Tibial nerve (tissue), 4 donors: ENCODE measurements at regions not wholly inside any gene's neighbourhood (a gene's known extent, or its start where the extent isn't known, plus 50 kb on each side); places are given as distances from the start of the nearest gene placed in this dataset.

Source experiments
- DNase-seq, 2 donors: peaks; one replicate each; pipeline ENCODE4 v3.0.0-alpha.2; 2019; ENCODE audit warnings: low spot score in 2 of 2
- H3K27ac ChIP-seq, 4 donors: fragments of 200-600 bp; sonication (generic) in 3 of 4; one replicate each; pipeline ENCODE4 v1.5.1; 2017 to 2019; ENCODE audit warnings: mild to moderate bottlenecking in 1 of 4
- H3K27me3 ChIP-seq, 2 donors: fragments of 200-600 bp; sonication (generic) in 1 of 2; one replicate each; pipeline versions ENCODE4 v1.5.1 to v1.6.0; 2017 to 2019
- H3K36me3 ChIP-seq, 3 donors: fragments of 200-600 bp; sonication (generic); one replicate each; pipeline ENCODE4 v1.5.1; 2018 to 2019
- H3K4me1 ChIP-seq, 4 donors: fragments of 200-600 bp; sonication (generic) in 3 of 4; one replicate each; pipeline ENCODE4 v1.5.1; 2017 to 2019
- H3K4me3 ChIP-seq, 4 donors: fragments of 200-600 bp; sonication (generic) in 3 of 4; one replicate each; pipeline ENCODE4 v1.5.1; 2017 to 2019; ENCODE audit warnings: mild to moderate bottlenecking in 1 of 4, moderate library complexity in 1 of 4
- H3K9me3 ChIP-seq, 4 donors: fragments of 200-600 bp; sonication (generic) in 3 of 4; one replicate each; pipeline ENCODE4 v1.5.1; 2017 to 2019
- EP300 ChIP-seq, 2 donors: sonication (generic); formaldehyde crosslinking; IDR thresholded peaks; one replicate each; pipeline ENCODE4 v1.6.1; 2017; ENCODE audit warnings: antibody characterized with exemption in 2 of 2, mild to moderate bottlenecking in 1 of 2
- POLR2A ChIP-seq, 2 donors: fragments of 450-650 bp; IDR thresholded peaks; one replicate each; pipeline ENCODE4 v1.6.1; 2017; ENCODE audit warnings: antibody characterized with exemption in 2 of 2, mild to moderate bottlenecking in 2 of 2, moderate library complexity in 2 of 2
- WGBS, 2 donors: methylation state at CpG; one replicate each; pipeline ENCODE4 v1.1.5; 2018; 5-methylcytosine and 5-hydroxymethylcytosine counted together
- TF ChIP-seq, protein P1 (sequence below), 5 experiments: fragments of 200-600 bp in 3 of 5; fragments of 450-650 bp in 2 of 5; sonication (generic) in 3 of 5; IDR thresholded peaks; one replicate each; pipeline ENCODE4 v1.5.1; 2016 to 2019; ENCODE audit warnings: antibody characterized with exemption in 5 of 5, mild to moderate bottlenecking in 3 of 5, moderate library complexity in 2 of 5

- no peak for DNase-seq
- no peak overlapping the region for H3K4me3 ChIP-seq
- peaks cover 0 to 22% (median 0%) of the 10 kb centered on the region in 4 donors for H3K4me1 ChIP-seq
- H3K36me3 ChIP-seq: no peaks in the 10 kb centered on the region
- no peaks in the 10 kb centered on the region for H3K27me3 ChIP-seq
- TF ChIP-seq, protein P1, sequence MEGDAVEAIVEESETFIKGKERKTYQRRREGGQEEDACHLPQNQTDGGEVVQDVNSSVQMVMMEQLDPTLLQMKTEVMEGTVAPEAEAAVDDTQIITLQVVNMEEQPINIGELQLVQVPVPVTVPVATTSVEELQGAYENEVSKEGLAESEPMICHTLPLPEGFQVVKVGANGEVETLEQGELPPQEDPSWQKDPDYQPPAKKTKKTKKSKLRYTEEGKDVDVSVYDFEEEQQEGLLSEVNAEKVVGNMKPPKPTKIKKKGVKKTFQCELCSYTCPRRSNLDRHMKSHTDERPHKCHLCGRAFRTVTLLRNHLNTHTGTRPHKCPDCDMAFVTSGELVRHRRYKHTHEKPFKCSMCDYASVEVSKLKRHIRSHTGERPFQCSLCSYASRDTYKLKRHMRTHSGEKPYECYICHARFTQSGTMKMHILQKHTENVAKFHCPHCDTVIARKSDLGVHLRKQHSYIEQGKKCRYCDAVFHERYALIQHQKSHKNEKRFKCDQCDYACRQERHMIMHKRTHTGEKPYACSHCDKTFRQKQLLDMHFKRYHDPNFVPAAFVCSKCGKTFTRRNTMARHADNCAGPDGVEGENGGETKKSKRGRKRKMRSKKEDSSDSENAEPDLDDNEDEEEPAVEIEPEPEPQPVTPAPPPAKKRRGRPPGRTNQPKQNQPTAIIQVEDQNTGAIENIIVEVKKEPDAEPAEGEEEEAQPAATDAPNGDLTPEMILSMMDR (IDR thresholded peaks at IDR 0.05): no peak
- TF ChIP-seq POLR2A (IDR thresholded peaks at IDR 0.05): no peak
- no peak for TF ChIP-seq EP300 (IDR thresholded peaks at IDR 0.05)
- H3K9me3 ChIP-seq: peaks cover 0 to 5% (median 0%) of the 10 kb centered on the region in 4 donors
- H3K27ac ChIP-seq: no peak overlapping the region
- WGBS, 2 donors: 42 to 48% methylated on average over 1 of the region's 1 CpG
Observed at GRCh38 chr5:171678646-171679045, 107.0 kb upstream of the SMIM23 start.

DNA sequence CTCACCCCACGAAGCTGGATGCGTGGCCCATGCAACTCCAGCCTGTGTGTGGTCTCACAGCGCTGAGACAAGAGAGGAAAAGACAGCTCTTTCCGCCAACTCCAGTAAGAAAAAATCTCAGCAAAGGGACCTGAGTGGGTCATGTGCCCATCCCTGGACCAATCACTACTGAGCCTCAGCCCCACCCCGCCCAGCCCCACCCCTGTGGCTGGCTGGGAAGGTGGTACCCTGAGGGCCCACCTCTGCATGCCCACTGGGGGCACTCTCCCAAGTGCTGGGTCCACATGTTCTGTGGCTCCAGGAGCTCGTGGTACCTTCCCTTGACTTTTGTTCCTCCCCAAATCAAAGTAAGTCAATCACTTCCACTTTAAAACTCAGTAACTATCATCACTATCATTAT lies 105.1 kb upstream of the SMIM23 start:
- H3K27me3 ChIP-seq: no peaks in the 10 kb centered on the region
- no peak overlapping the region for H3K4me3 ChIP-seq
- H3K4me1 ChIP-seq: peaks cover 0 to 23% (median 0%) of the 10 kb centered on the region in 4 donors
- 66 to 71% methylated on average over 6 of the region's 6 CpGs for WGBS, 2 donors
- H3K27ac ChIP-seq: no peak overlapping the region
- no peaks in the 10 kb centered on the region for H3K9me3 ChIP-seq
- TF ChIP-seq, protein P1 (IDR thresholded peaks at IDR 0.05): no peak
- TF ChIP-seq EP300 (IDR thresholded peaks at IDR 0.05): no peak
- TF ChIP-seq POLR2A (IDR thresholded peaks at IDR 0.05): no peak
- H3K36me3 ChIP-seq: no peaks in the 10 kb centered on the region
- no peak for DNase-seq

- Histone ChIP-seq H3K36me3 (no peaks in the 10 kb centered on the region), H3K9me3 (no peaks in the 10 kb centered on the region), H3K4me1 (peaks cover 0 to 23% (median 0%) of the 10 kb centered on the region in 4 donors), H3K4me3 (no peak overlapping the region), H3K27ac (no peak overlapping the region), H3K27me3 (no peaks in the 10 kb centered on the region)
- TF ChIP-seq, protein P1 (IDR thresholded peaks at IDR 0.05): no peak
- TF ChIP-seq EP300 (IDR thresholded peaks at IDR 0.05) (no peak), POLR2A (IDR thresholded peaks at IDR 0.05) (no peak)
- WGBS, 2 donors: 71 to 88% methylated on average over 4 of the region's 4 CpGs
- DNase-seq: no peak
Observed at GRCh38 chr5:171681061-171681460, 104.6 kb upstream of the SMIM23 start.

DNA sequence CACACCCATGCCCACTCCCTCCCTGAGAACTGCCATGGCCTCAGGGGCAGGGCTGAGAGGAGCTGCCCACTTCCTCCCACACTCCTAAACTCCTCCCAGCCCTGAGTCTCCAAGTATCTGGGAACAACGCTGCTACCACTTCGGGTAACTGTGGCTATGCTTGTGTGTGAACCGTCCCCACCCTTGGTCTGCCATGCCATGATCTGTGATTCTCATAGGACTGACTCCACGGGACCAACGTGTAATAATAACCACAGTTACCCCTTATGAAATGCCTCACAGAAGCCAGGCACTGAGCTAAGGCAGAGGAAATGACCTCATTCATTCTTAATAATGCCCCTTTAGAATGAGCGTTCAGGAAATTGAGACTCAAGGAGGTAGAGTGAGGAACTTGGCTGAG lies 103.9 kb upstream of the SMIM23 start:
- WGBS, 2 donors: 25 to 28% methylated on average over 6 of the region's 6 CpGs
- Histone ChIP-seq H3K4me1 (peaks cover 0 to 23% (median 0%) of the 10 kb centered on the region in 4 donors), H3K9me3 (no peaks in the 10 kb centered on the region), H3K36me3 (no peaks in the 10 kb centered on the region), H3K27me3 (no peaks in the 10 kb centered on the region), H3K4me3 (no peak overlapping the region), H3K27ac (no peak overlapping the region)
- TF ChIP-seq POLR2A (IDR thresholded peaks at IDR 0.05) (no peak), EP300 (IDR thresholded peaks at IDR 0.05) (no peak)
- TF ChIP-seq, protein P1 (IDR thresholded peaks at IDR 0.05): no peak
- no peak for DNase-seq

GRCh38 chr5:171682801-171683200 lies 102.8 kb upstream of the SMIM23 start:
- no peaks in the 10 kb centered on the region for H3K9me3 ChIP-seq
- WGBS, 2 donors: 81 to 85% methylated on average over 9 of the region's 9 CpGs
- TF ChIP-seq, protein P1 (IDR thresholded peaks at IDR 0.05): no peak
- no peak for TF ChIP-seq EP300 (IDR thresholded peaks at IDR 0.05)
- TF ChIP-seq POLR2A (IDR thresholded peaks at IDR 0.05): no peak
- peaks cover 0 to 23% (median 0%) of the 10 kb centered on the region in 4 donors for H3K4me1 ChIP-seq
- H3K4me3 ChIP-seq: no peak overlapping the region
- no peak overlapping the region for H3K27ac ChIP-seq
- H3K36me3 ChIP-seq: no peaks in the 10 kb centered on the region
- no peak for DNase-seq
- H3K27me3 ChIP-seq: no peaks in the 10 kb centered on the region
